ENCODE measurements at regions not wholly inside any gene's neighbourhood (a gene's known extent, or its start where the extent isn't known, plus 50 kb on each side); places are given as distances from the start of the nearest gene placed in this dataset.

- DNase-seq, result no peak
Observed at GRCh38 chr4:12265554-12265953, 836.9 kb upstream of the HS3ST1 start.

GRCh38 chr4:12260453-12260852, 831.8 kb upstream of the HS3ST1 start:
- DNase-seq, result no peak

GRCh38 chr4:12244973-12245372, 816.3 kb upstream of the HS3ST1 start:
- DNase-seq, result no peak

- no peak for DNase-seq
Observed at GRCh38 chr4:12242354-12242753, 813.7 kb upstream of the HS3ST1 start.

DNA sequence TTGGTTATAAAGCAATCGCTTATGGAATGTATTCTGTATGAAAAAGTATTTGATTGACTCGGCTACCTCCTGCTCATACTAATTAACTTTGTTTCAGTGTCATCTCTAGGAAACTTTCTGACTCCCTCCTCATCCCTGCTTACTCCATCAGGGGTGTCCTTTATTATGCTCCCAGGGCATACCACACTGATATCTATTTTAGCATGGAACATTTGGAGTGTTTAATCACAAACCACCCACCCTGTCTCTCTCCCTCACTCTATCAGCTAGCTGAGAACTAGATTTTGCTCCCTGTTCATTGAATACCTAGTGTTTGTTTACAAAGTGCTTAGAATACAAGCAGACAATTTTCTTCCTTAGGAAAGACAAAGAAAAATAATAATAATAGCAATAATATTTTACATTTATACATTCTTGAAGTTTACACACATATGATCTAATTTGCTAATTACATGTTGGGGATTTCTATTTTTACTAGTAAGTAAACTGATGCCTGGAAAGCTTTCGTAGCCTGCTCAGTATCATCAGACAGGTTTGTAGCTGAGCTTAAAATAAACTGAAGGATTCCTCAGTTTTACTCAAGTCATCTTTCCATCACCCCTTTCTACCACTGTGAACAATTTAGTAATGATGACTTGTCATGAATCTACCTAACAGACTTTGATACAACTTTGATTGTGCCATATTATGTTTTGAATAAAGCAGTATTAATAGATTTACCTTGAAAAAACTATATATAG, 811.4 kb upstream of the HS3ST1 start:
- DNase-seq, result no peak

GRCh38 chr4:12231098-12231497, 802.4 kb upstream of the HS3ST1 start:
- DNase-seq, result no peak

GRCh38 chr4:12221031-12221430, 792.3 kb upstream of the HS3ST1 start:
- no peak for DNase-seq

DNA sequence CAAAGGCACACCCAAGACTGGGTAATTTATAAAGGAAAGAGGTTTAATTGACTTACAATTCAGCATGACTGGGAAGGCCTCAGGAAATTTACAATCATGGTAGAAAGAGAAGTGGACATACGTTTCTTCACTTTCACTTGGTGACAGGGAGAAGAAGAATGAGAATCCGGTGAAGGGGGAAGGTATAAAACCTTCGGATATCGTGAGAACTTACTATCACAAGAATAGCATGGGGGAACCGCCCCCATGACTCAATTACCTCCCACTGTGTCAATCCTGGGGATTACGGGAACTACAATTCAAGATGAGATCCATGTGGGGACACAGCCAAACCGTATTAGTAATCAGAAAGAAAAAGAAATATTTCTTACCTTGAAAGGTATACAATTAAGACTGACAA, 782.9 kb upstream of the HS3ST1 start:
- DNase-seq, result no peak

DNA sequence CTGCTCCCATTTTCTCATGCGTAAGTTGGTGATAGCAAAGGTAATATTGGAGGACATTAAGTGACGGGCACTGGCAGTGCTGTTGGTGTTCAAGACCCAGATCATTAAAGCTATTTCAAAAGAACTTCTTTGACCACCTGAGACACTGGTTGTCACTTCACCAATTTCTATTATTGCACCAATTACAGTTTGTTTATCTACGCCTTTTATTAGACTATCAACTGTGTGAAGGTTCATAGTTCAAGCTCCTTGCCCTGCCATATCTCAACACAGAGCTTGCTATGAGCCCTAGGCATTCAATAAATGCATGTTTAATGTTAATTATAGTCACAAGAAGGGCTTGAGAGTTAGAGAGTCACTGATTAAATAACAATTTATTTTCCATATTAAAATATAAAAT, 778.7 kb upstream of the HS3ST1 start:
- no peak for DNase-seq

GRCh38 chr4:12206091-12206490, 777.4 kb upstream of the HS3ST1 start:
- DNase-seq, result no peak

- DNase-seq, result no peak
Observed at GRCh38 chr4:12203945-12204344, 775.3 kb upstream of the HS3ST1 start.

- no peak for DNase-seq
Observed at GRCh38 chr4:12200226-12200625, 771.5 kb upstream of the HS3ST1 start.

- no peak for DNase-seq
Observed at GRCh38 chr4:12186526-12186925, 757.8 kb upstream of the HS3ST1 start.

DNA sequence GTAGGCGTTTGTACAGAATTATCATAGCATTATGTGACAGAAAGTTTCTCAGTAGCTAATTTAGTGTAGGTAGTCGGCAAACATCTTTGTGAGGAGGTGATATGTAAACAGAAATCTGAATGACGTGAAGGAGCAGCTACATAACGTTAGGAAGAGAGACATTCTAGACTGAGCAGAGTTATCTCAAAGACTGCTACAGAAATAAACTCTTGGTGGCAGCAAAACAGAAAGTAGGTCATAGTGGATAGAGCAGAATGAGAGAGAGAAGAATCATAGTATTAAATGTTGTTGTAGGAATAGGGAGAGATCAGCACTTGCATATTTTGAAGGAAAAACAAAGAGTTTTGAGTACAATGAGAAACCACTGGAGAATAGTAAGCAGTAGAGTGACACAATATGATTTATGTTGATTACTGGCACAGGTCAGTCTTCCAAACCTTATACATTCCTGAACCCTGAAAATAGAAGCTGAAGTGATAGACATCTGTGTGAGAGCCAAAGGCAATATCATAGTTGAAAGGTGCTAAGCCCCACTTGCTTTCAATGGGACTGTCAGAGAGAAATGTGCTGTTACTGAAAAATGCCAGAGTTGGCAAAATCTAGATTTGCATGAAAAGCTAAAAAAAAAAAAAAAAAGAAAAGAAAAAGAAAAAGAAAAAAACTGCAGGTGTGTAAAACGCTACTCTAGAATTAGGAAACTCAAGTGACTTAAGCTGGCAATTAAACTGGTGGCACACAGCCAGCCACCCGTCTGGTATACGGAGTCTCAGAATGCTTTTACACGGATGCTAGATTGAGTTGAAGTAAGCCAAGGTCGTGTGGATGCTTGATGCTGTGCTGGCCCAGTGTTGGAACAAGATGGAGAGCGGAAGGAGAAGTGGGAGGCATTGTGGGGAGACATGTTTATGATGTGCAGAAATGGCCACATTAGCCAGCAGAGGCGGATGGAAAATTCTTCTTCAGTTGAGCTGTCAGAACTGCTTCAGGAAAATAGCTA, 750.2 kb upstream of the HS3ST1 start:
- DNase-seq, result no peak

GRCh38 chr4:12177416-12177815, 748.7 kb upstream of the HS3ST1 start:
- no peak for DNase-seq

GRCh38 chr4:12173496-12173895, 744.8 kb upstream of the HS3ST1 start:
- no peak for DNase-seq

- no peak for DNase-seq
Observed at GRCh38 chr4:12172198-12172973, 743.7 kb upstream of the HS3ST1 start.

GRCh38 chr4:12170308-12170707, 741.6 kb upstream of the HS3ST1 start:
- no peak for DNase-seq

- no peak for DNase-seq
Observed at GRCh38 chr4:12165616-12166015, 736.9 kb upstream of the HS3ST1 start.

DNA sequence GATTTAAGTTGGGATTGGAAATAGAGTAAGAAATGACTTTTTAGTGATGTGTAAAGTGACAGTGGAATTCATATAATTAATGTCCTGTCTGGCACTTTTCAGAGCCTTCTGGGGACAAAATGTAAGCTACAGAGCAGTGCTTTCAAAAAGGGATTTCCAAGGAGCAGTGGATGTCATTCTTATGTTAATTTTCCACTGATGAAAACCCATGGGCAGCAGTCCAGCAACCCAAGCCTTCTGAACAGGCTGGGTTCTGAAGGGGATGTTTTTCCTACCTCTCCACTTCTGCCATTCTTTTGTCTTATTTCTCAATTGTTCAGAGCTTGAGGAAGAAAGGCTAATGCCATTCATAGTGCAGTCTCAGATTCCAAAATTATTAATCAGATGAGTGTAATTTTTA, 717.6 kb upstream of the HS3ST1 start:
- DNase-seq, result no peak

DNA sequence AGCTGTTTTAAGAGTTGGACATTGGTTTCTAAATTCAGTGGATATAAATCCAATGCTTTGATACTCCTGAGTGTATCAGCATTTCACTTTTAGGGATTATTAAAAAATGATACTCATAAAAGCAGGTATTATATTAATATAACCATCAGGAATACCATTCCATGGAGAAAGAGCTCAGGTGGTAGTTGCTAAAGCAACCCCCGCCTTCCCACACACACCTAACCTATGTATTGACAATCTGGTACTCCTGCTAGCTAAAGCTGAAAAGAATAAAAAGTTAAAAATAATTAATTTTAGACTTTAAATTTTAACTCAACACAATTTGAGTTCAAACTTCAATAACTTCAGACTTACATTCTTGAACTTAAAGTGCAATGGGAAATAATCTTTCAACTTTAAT, 717.1 kb upstream of the HS3ST1 start:
- DNase-seq, result no peak

GRCh38 chr4:12145106-12145505, 716.4 kb upstream of the HS3ST1 start:
- no peak for DNase-seq

GRCh38 chr4:12144051-12144450, 715.4 kb upstream of the HS3ST1 start:
- no peak for DNase-seq
